ENCODE measurements at regions not wholly inside any gene's neighbourhood (a gene's known extent, or its start where the extent isn't known, plus 50 kb on each side); places are given as distances from the start of the nearest gene placed in this dataset.
"Not testable (repeated sequence)": the region's sequence is repeated elsewhere in the genome, so short reads cannot be mapped to it uniquely, and the experiment has no call there.

GRCh38 chr10:120205368-120206018, 251.5 kb upstream of the PLPP4 start:
- DNase-seq (ENCODE audit: insufficient read length, low spot score) (no peak), FAIRE-seq (no peak)
- TF ChIP-seq POLR2AphosphoS5 (IDR thresholded peaks at IDR 0.05; ENCODE audit: low read depth, low read length) (no peak), TAF1 (IDR thresholded peaks at IDR 0.05; ENCODE audit: low read depth, low read length) (no peak), PAX5 (IDR thresholded peaks at IDR 0.05; ENCODE audit: insufficient read depth, low read length, severe bottlenecking) (no peak), POLR2A (IDR thresholded peaks at IDR 0.05; ENCODE audit: low read depth, low read length) (no peak), SPI1 (IDR thresholded peaks at IDR 0.05; ENCODE audit: low read depth, low read length) (no peak), POU2F2 (IDR thresholded peaks at IDR 0.05; ENCODE audit: low read depth, low read length) (no peak)

GRCh38 chr10:120208488-120208887, 248.5 kb upstream of the PLPP4 start:
- FAIRE-seq (no peak), DNase-seq (ENCODE audit: insufficient read length, low spot score) (no peak)
- no peak for TF ChIP-seq PAX5 (IDR thresholded peaks at IDR 0.05; ENCODE audit: insufficient read depth, low read length, severe bottlenecking)
- no peak for TF ChIP-seq SPI1 (IDR thresholded peaks at IDR 0.05; ENCODE audit: low read depth, low read length)
- TF ChIP-seq POLR2AphosphoS5 (IDR thresholded peaks at IDR 0.05; ENCODE audit: low read depth, low read length) = no peak
- TF ChIP-seq TAF1 (IDR thresholded peaks at IDR 0.05; ENCODE audit: low read depth, low read length) = no peak
- TF ChIP-seq POU2F2 (IDR thresholded peaks at IDR 0.05; ENCODE audit: low read depth, low read length) = no peak
- TF ChIP-seq POLR2A (IDR thresholded peaks at IDR 0.05; ENCODE audit: low read depth, low read length) = no peak

DNA sequence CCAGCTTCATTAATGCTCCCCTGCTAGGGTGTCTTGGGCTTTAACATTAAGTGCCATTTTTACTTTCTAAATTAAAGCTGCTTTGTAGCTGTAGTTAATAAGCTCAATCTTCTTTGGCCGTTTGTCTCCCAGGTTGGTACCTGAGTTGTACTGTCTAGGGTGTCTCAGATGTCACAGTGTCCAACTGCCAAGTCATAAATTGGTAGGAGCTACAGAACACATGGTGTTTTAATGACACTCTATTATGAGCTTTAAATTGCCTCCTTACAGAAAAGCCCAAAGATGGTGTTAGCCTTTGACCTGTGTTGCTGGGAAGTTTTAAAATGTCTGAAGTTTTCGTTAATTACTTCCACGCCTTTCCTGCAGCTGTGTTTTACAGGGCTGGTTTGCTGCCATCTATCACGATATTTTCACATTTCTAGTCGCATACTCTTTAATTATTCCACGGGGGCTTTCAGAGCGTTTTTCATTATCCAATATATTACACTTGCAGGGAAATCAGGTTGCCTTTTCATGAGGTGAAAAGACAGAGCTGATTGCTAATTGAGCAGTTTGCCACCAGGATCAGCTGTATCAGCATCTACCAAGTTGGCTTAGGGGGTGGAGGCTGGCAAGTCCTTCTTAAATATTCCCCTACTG, 247.8 kb upstream of the PLPP4 start:
- no peak for DNase-seq (ENCODE audit: insufficient read length, low spot score)
- no peak for FAIRE-seq
- no peak for TF ChIP-seq TAF1 (IDR thresholded peaks at IDR 0.05; ENCODE audit: low read depth, low read length)
- TF ChIP-seq POU2F2 (IDR thresholded peaks at IDR 0.05; ENCODE audit: low read depth, low read length) = no peak
- no peak for TF ChIP-seq PAX5 (IDR thresholded peaks at IDR 0.05; ENCODE audit: insufficient read depth, low read length, severe bottlenecking)
- no peak for TF ChIP-seq POLR2AphosphoS5 (IDR thresholded peaks at IDR 0.05; ENCODE audit: low read depth, low read length)
- no peak for TF ChIP-seq POLR2A (IDR thresholded peaks at IDR 0.05; ENCODE audit: low read depth, low read length)
- TF ChIP-seq SPI1 (IDR thresholded peaks at IDR 0.05; ENCODE audit: low read depth, low read length) = no peak

- FAIRE-seq = no peak
- TF ChIP-seq POLR2A (IDR thresholded peaks at IDR 0.05; ENCODE audit: low read depth, low read length) (no peak), TAF1 (IDR thresholded peaks at IDR 0.05; ENCODE audit: low read depth, low read length) (no peak), POLR2AphosphoS5 (IDR thresholded peaks at IDR 0.05; ENCODE audit: low read depth, low read length) (no peak), PAX5 (IDR thresholded peaks at IDR 0.05; ENCODE audit: insufficient read depth, low read length, severe bottlenecking) (no peak), POU2F2 (IDR thresholded peaks at IDR 0.05; ENCODE audit: low read depth, low read length) (no peak), SPI1 (IDR thresholded peaks at IDR 0.05; ENCODE audit: low read depth, low read length) (no peak)
- DNase-seq (ENCODE audit: insufficient read length, low spot score) = no peak
Observed at GRCh38 chr10:120212275-120212674, 244.8 kb upstream of the PLPP4 start.

- not testable (repeated sequence) for FAIRE-seq; DNase-seq (ENCODE audit: insufficient read length, low spot score)
Observed at GRCh38 chr10:120213283-120213682, 243.7 kb upstream of the PLPP4 start.

DNA sequence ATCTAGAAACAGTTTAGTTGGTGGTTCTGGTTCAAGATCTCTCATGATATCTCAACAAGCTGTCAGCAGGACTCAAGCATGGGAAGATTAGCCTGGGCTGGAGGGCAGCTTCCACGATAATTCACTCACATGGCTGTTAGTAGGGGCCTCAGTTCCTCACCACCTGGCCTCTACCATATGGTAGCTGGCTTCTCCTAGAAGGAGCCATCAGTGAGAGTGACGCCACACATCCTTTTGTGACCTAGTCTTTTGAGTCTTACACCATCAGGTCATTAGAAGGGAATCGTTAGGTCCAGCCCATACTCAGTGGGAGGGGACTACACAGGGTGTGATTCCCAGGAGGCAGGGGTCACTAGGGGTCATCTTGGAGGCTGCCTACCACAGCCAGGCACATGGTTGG, 239.3 kb upstream of the PLPP4 start:
- DNase-seq (ENCODE audit: insufficient read length, low spot score) (no peak), FAIRE-seq (no peak)
- no peak for TF ChIP-seq SPI1 (IDR thresholded peaks at IDR 0.05; ENCODE audit: low read depth, low read length)
- TF ChIP-seq TAF1 (IDR thresholded peaks at IDR 0.05; ENCODE audit: low read depth, low read length) = no peak
- no peak for TF ChIP-seq POU2F2 (IDR thresholded peaks at IDR 0.05; ENCODE audit: low read depth, low read length)
- no peak for TF ChIP-seq POLR2A (IDR thresholded peaks at IDR 0.05; ENCODE audit: low read depth, low read length)
- no peak for TF ChIP-seq PAX5 (IDR thresholded peaks at IDR 0.05; ENCODE audit: insufficient read depth, low read length, severe bottlenecking)
- no peak for TF ChIP-seq POLR2AphosphoS5 (IDR thresholded peaks at IDR 0.05; ENCODE audit: low read depth, low read length)

DNA sequence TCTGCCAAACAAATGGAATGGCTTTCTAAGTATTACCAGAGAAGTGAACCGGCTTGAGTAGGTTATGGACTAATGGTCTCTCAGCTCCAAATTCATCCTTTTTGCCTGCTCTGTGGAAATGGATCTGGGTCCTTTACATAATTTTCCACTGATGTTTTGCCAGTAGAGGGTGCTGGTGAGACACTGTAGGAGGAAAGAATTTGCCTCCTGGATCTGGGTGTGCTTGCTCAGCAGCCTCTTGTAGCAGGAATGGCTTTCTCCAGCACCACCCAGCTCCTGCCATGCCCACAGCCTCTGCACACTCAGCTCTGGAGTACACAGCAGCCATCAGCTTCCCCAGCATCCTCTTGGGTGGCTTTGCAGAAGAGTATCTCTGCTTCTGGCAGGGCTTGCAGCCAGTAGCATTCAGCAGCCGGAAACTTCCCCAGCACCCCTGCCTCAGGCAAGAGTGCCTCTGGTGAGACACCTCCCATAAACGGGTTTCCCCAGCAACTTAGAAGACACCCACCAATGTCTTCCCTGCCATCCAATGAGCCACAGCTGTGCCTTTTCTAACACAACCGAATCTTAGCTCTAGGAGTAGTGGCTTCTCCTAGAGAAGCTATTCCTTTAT, 235.0 kb upstream of the PLPP4 start:
- FAIRE-seq (no peak), DNase-seq (ENCODE audit: insufficient read length, low spot score) (peak; percentile 35)
- TF ChIP-seq PAX5 (IDR thresholded peaks at IDR 0.05; ENCODE audit: insufficient read depth, low read length, severe bottlenecking) = no peak
- no peak for TF ChIP-seq TAF1 (IDR thresholded peaks at IDR 0.05; ENCODE audit: low read depth, low read length)
- no peak for TF ChIP-seq POU2F2 (IDR thresholded peaks at IDR 0.05; ENCODE audit: low read depth, low read length)

- FAIRE-seq = no peak
- no peak for DNase-seq (ENCODE audit: insufficient read length, low spot score)
- TF ChIP-seq POLR2A (IDR thresholded peaks at IDR 0.05; ENCODE audit: low read depth, low read length) = no peak
- TF ChIP-seq POLR2AphosphoS5 (IDR thresholded peaks at IDR 0.05; ENCODE audit: low read depth, low read length) = no peak
- no peak for TF ChIP-seq SPI1 (IDR thresholded peaks at IDR 0.05; ENCODE audit: low read depth, low read length)
- no peak for TF ChIP-seq TAF1 (IDR thresholded peaks at IDR 0.05; ENCODE audit: low read depth, low read length)
- no peak for TF ChIP-seq POU2F2 (IDR thresholded peaks at IDR 0.05; ENCODE audit: low read depth, low read length)
- TF ChIP-seq PAX5 (IDR thresholded peaks at IDR 0.05; ENCODE audit: insufficient read depth, low read length, severe bottlenecking) = no peak
Observed at GRCh38 chr10:120229641-120230040, 227.4 kb upstream of the PLPP4 start.

DNA sequence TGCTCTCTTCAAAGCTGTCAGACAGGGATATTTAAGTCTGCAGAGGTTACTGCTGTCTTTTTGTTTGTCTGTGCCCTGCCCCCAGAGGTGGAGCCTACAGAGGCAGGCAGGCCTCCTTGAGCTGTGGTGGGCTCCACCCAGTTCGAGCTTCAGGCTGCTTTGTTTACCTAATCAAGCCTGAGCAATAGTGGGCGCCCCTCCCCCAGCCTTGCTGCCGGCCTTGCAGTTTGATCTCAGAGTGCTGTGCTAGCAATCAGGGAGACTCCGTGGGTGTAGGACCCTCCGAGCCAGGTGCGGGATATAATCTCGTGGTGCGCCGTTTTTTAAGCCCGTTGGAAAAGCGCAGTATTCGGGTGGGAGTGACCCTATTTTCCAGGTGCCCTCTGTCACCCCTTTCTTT, 217.3 kb upstream of the PLPP4 start:
- not testable (repeated sequence) for FAIRE-seq; DNase-seq (ENCODE audit: insufficient read length, low spot score)

- FAIRE-seq = no peak
- TF ChIP-seq POU2F2 (IDR thresholded peaks at IDR 0.05; ENCODE audit: low read depth, low read length) = no peak
- no peak for TF ChIP-seq POLR2AphosphoS5 (IDR thresholded peaks at IDR 0.05; ENCODE audit: low read depth, low read length)
- no peak for TF ChIP-seq POLR2A (IDR thresholded peaks at IDR 0.05; ENCODE audit: low read depth, low read length)
- no peak for TF ChIP-seq PAX5 (IDR thresholded peaks at IDR 0.05; ENCODE audit: insufficient read depth, low read length, severe bottlenecking)
- no peak for TF ChIP-seq TAF1 (IDR thresholded peaks at IDR 0.05; ENCODE audit: low read depth, low read length)
- no peak for TF ChIP-seq SPI1 (IDR thresholded peaks at IDR 0.05; ENCODE audit: low read depth, low read length)
- no peak for DNase-seq (ENCODE audit: insufficient read length, low spot score)
Observed at GRCh38 chr10:120251821-120252442, 205.1 kb upstream of the PLPP4 start.
